Caki2 (cell line): ENCODE measurements at regions not wholly inside any gene's neighbourhood (a gene's known extent, or its start where the extent isn't known, plus 50 kb on each side); places are given as distances from the start of the nearest gene placed in this dataset.
A peak's percentile ranks its signal among the peaks of the same experiment; 100 is the strongest.

ENCODE experiments used
- DNase-seq: peaks from one replicate; pipeline ENCODE4 v3.0.0-alpha.2; 2015; ENCODE audit warnings: low read depth
- in situ Hi-C: cut with HindIII; loops from 2 replicates; pipeline ENCODE4 v1.10.0; 2016; ENCODE audit warnings: low sequenced_read_pairs, low pct_unique_long_range_greater_than_20kb, mixed read lengths

DNA sequence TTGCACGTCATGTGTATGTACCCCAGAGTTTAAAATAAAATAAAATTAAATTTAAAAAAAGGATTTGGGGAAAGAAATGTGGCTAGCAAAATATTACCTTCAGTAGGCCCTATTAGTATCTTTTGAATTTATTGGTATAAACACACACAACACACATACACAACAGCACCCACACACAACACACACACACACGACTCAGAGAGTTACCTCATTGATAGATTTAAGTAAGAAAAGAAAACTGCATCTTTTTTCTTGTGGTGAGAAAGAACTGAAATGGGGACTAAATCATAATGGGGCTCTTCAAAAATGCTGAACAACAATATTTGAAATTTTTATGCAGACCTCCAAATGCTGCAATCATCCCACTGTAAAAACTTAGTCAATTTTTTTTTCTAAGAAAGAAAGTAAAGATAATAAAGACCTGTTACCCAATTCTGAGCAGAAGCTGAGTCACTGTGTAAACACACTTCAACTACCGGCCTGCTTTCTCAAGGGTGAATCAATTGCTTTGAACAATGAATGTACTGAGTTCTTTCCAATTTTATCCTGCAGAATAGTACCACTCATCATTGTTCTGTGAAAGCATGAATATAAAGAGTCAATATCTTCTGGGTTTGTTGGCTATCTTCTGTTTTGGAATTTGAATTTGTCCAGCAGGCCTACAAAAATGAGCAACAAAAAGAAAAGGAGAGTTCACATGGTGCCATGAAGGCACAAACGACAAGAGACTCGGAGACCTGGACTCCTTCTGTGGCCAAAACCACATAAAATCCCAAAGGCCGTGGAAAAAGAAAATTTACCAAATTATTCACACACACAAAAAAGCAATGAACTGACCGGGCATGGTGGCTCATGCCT lies 57.9 kb upstream of the CCNG1 start:
- DNase-seq, result peak; percentile 87
- in situ Hi-C loops, result no loop called here

DNA sequence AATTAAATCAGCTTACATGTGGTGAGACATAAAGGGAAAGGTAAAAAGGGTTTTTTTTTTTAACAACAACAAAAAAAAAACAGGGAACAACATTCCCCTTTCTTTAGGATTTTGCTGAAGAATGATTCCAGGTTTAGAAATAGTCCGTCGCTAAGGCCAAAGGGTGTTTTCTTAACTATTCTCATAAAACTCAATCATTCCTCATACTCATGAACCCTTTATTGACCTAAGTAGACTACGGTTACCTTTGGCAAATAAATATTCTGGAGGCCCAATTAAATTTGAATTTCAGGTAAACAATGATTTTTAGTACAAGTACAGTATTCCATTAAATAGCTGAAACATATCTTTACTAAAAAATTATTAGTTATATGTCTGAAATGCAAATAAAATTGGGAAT lies 55.6 kb upstream of the CCNG1 start:
- in situ Hi-C loops, result no loop called here
- DNase-seq, result no peak

DNA sequence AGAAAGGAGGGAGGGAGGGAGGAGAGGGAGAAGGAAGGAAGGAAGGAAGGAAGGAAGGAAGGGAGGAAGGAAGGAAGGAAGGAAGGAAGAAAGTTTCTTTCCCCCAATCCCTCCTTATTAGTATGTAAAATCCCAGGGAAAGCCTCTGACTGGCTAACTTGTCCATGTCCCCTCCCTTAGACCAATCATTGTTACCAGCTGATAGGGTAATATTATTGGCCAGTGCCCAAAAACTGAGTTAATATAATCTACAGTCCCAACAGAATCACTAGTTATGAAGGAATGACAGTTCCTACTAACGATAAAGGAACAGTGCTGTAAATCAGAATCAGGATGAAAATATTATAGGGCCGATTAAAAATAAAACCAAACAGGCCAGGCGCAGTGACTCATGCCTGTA lies 53.6 kb upstream of the CCNG1 start:
- in situ Hi-C loops, result no loop called here
- no peak for DNase-seq

DNA sequence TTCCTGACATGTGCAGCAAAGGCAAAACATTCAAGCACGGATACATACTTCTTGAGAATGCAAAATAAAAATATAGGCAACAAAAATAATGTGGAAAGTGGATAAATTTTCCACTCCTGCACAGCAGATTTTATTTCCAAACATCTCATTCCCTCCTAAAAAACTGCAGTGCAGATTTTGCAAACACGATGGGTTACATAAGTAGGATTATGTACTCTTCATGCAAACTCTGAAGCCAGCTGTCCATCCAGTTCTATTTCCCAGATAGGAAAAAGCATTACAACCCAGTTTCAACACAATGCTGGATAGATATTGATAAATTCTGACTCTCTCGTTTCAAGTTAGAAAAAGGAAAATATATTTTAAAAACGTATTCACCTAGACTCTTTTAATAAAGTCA lies 52.7 kb upstream of the CCNG1 start:
- in situ Hi-C loops, result no loop called here
- DNase-seq, result no peak

DNA sequence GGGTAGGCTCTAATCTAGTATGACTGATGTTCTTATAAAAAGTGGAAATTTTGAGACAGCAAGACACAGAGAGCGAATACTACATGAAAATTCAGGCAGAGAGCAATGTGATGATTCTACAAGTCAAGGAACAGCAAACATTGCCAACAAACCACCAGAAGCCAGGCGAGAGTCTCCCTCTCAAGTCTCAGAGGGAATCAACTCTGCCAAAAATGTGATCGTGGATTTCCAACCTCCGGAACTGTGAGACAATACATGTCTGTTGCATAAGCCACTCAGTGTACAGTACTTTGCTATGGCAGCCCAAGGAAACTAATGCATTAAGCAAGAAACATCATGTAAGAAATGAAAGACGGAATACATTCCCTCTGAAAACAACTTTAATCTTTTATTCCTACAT lies 52.1 kb upstream of the CCNG1 start:
- in situ Hi-C loops, result no loop called here
- DNase-seq, result no peak

DNA sequence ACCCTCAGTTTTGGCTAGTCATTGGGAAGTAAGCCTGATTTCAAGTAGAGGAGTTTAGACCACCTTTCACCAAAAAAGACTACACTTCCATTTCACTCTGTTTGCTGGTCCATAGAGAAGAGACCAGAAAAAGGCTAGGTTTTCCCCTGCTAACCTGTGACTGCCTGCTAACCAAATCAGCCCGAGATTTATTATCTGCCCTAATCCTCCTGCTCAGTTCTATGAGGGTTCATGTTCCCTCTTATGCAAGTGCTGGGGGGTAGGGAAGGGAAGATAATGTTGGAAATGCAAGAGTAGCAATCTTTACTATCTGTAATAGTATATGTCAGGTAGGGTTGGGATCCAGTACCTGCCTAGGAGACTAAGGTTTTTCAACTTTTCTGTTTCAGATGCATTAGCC lies 51.6 kb upstream of the CCNG1 start:
- no peak for DNase-seq
- in situ Hi-C loops, result no loop called here

DNA sequence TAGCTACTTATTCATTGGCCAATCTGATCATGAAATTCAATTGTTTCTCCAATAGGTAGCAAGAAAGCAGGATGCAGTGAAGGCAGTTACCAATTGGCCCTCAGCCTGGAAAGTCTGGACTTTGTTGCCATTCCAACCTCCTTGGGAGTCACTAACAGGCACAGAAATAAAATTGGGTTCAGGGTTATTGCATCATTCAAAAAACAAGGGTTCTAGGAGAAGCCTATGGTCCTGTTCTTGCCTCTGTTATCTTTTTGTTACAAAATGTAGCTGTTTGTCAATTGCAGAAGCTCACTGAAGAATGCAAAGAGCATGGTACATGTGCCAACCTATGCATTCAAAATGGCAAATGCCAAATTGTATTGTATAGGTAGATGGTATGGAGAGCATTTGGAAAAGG lies 51.0 kb upstream of the CCNG1 start:
- in situ Hi-C loops, result no loop called here
- no peak for DNase-seq

DNA sequence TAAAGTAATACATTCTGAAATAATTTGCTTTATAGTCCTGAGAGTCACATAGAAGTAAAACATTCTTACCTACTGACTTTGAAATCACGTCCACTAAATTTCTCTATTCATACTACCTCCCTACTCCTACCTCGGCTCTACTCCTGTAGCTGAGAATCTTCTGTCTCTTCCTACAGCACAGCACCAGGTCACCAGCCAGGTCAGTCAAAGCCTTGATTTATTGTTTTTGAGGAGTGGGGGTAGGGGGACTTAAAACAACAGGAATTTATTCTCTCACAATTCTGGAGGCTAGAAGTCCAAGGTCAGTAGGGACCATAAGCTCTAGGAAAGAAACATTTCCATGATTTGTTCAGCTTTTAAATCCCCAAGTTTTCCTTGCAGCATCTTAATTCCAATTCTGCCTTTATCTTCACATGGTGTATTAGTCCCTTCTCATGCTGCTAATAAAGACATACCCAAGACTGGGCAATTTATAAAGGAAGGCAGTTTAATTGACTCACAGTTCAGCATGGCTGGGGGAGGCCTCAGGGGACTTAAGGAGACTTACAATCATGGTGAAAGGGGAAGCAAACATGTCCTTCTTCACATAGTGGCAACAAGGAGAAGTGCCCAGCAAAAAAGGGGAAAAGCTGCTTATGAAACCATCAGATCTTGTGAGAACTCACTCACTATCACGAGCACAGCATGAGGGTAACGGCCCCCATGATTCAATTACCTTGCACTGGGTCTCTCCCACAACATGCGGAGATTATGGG lies 49.6 kb upstream of the CCNG1 start:
- DNase-seq, result no peak
- in situ Hi-C loops, result no loop called here
